H7 (cell line): ENCODE measurements at regions not wholly inside any gene's neighbourhood (a gene's known extent, or its start where the extent isn't known, plus 50 kb on each side); places are given as distances from the start of the nearest gene placed in this dataset.

Source experiments
- DNase-seq: peaks from one replicate; pipeline ENCODE4 v3.0.0; 2012
- H3K27me3 ChIP-seq: 2 replicates; pipeline ENCODE4 v1.6.0; 2011; ENCODE audit warnings: mild to moderate bottlenecking, low read length; ENCODE audit not compliant: control insufficient read depth, insufficient read depth
- H3K36me3 ChIP-seq: replicated peaks from 2 replicates; pipeline ENCODE4 v1.5.1; 2011; ENCODE audit warnings: low read length; ENCODE audit not compliant: control insufficient read depth, insufficient read depth
- H3K4me3 ChIP-seq: 2 replicates; pipeline ENCODE4 v1.5.1; 2011; ENCODE audit warnings: low read depth, mild to moderate bottlenecking, control low read depth, low read length, moderate library complexity; ENCODE audit not compliant: insufficient read depth

GRCh38 chr9:17003576-17004240 is 131.1 kb upstream of the CNTLN start:
- H3K4me3 ChIP-seq: no peak overlapping the region
- H3K27me3 ChIP-seq: no peaks in the 10 kb centered on the region
- DNase-seq: no peak
- no peaks in the 10 kb centered on the region for H3K36me3 ChIP-seq

GRCh38 chr9:16996901-16997491 is 126.5 kb upstream of the BNC2 start:
- Histone ChIP-seq H3K36me3 (no peaks in the 10 kb centered on the region), H3K27me3 (no peaks in the 10 kb centered on the region), H3K4me3 (no peak overlapping the region)
- DNase-seq: no peak

- Histone ChIP-seq H3K36me3 (no peaks in the 10 kb centered on the region), H3K27me3 (no peaks in the 10 kb centered on the region), H3K4me3 (no peak overlapping the region)
- no peak for DNase-seq
Measured at GRCh38 chr9:16992138-16992537, 121.7 kb upstream of the BNC2 start.

GRCh38 chr9:16987026-16987425 is 116.6 kb upstream of the BNC2 start:
- no peak for DNase-seq
- Histone ChIP-seq H3K4me3 (no peak overlapping the region), H3K27me3 (no peaks in the 10 kb centered on the region), H3K36me3 (no peaks in the 10 kb centered on the region)

GRCh38 chr9:16986556-16986955 is 116.1 kb upstream of the BNC2 start:
- Histone ChIP-seq H3K36me3 (no peaks in the 10 kb centered on the region), H3K4me3 (no peak overlapping the region), H3K27me3 (no peaks in the 10 kb centered on the region)
- no peak for DNase-seq

GRCh38 chr9:16985559-16986348 is 115.3 kb upstream of the BNC2 start:
- no peak overlapping the region for H3K4me3 ChIP-seq
- no peaks in the 10 kb centered on the region for H3K36me3 ChIP-seq
- DNase-seq: no peak
- no peaks in the 10 kb centered on the region for H3K27me3 ChIP-seq

- no peaks in the 10 kb centered on the region for H3K36me3 ChIP-seq
- no peak for DNase-seq
- no peak overlapping the region for H3K4me3 ChIP-seq
- no peaks in the 10 kb centered on the region for H3K27me3 ChIP-seq
Measured at GRCh38 chr9:16982780-16983310, 112.4 kb upstream of the BNC2 start.

GRCh38 chr9:16976427-16976826 is 106.0 kb upstream of the BNC2 start:
- Histone ChIP-seq H3K27me3 (no peaks in the 10 kb centered on the region), H3K36me3 (no peaks in the 10 kb centered on the region), H3K4me3 (no peak overlapping the region)
- no peak for DNase-seq

- no peaks in the 10 kb centered on the region for H3K27me3 ChIP-seq
Measured at GRCh38 chr9:16974436-16974835, 104.0 kb upstream of the BNC2 start.

GRCh38 chr9:16970321-16970720 is 99.9 kb upstream of the BNC2 start:
- no peak overlapping the region for H3K4me3 ChIP-seq
- DNase-seq: no peak
- H3K27me3 ChIP-seq: no peaks in the 10 kb centered on the region
- H3K36me3 ChIP-seq: no peaks in the 10 kb centered on the region

More at GRCh38 chr9:16974436-16974835, 104.0 kb upstream of the BNC2 start:
- H3K4me3 ChIP-seq: no peak overlapping the region
- no peak for DNase-seq
- H3K36me3 ChIP-seq: no peaks in the 10 kb centered on the region

GRCh38 chr9:16964228-16964627 is 93.8 kb upstream of the BNC2 start:
- no peak for DNase-seq
- Histone ChIP-seq H3K27me3 (no peaks in the 10 kb centered on the region), H3K36me3 (no peaks in the 10 kb centered on the region), H3K4me3 (no peak overlapping the region)

GRCh38 chr9:16960084-16960483 is 89.6 kb upstream of the BNC2 start:
- H3K27me3 ChIP-seq: no peaks in the 10 kb centered on the region
- no peak overlapping the region for H3K4me3 ChIP-seq
- H3K36me3 ChIP-seq: no peaks in the 10 kb centered on the region
- no peak for DNase-seq

GRCh38 chr9:16959391-16959790 is 88.9 kb upstream of the BNC2 start:
- no peak overlapping the region for H3K4me3 ChIP-seq
- no peaks in the 10 kb centered on the region for H3K36me3 ChIP-seq
- no peaks in the 10 kb centered on the region for H3K27me3 ChIP-seq
- no peak for DNase-seq

GRCh38 chr9:16954040-16954439 is 83.6 kb upstream of the BNC2 start:
- Histone ChIP-seq H3K4me3 (no peak overlapping the region), H3K36me3 (no peaks in the 10 kb centered on the region)
- DNase-seq: no peak

GRCh38 chr9:16951502-16951901 is 81.0 kb upstream of the BNC2 start:
- DNase-seq: no peak
- no peaks in the 10 kb centered on the region for H3K27me3 ChIP-seq
- no peak overlapping the region for H3K4me3 ChIP-seq
- no peaks in the 10 kb centered on the region for H3K36me3 ChIP-seq

More at GRCh38 chr9:16954040-16954439, 83.6 kb upstream of the BNC2 start:
- H3K27me3 ChIP-seq: no peaks in the 10 kb centered on the region
